ENCODE measurements at regions not wholly inside any gene's neighbourhood (a gene's known extent, or its start where the extent isn't known, plus 50 kb on each side); places are given as distances from the start of the nearest gene placed in this dataset.

DNA sequence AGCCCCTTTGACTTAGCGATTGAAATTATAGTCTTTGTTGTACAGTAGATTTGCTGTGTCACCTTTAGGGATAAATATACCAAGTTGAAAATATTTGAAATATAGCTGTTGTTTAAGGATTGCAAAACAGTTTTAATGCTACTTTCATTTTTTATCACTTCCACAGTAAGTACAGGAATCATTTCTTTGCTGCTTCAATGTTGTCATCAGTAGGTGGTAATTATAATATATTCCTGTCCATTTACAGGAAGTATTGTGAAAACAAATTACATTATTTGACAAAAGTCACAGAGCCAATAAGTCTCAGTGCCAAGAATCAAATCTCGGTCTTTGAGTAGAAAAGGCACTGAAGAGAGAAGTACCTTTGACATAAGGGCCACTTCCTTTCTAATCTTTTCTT lies 342.6 kb upstream of the RGS6 start:
- H3K4me1 ChIP-seq (ENCODE audit: insufficient read depth, low read length) = peaks cover 17% of the 10 kb centered on the region
- H3K4me3 ChIP-seq (ENCODE audit: low read depth in 1 of 2, low read length in 2 of 2) = no peak overlapping the region
- no peaks in the 10 kb centered on the region for H3K36me3 ChIP-seq (ENCODE audit: insufficient read depth, low read length)
- no peaks in the 10 kb centered on the region for H3K27me3 ChIP-seq (ENCODE audit: control insufficient read depth in 1 of 2, insufficient read depth in 2 of 2, low read length in 2 of 2)
- no peak overlapping the region for H3K9ac ChIP-seq (ENCODE audit: low read length)
- no peaks in the 10 kb centered on the region for H3K9me3 ChIP-seq (ENCODE audit: low read length)
- no peak overlapping the region for H3K27ac ChIP-seq (ENCODE audit: low read depth, low read length)

DNA sequence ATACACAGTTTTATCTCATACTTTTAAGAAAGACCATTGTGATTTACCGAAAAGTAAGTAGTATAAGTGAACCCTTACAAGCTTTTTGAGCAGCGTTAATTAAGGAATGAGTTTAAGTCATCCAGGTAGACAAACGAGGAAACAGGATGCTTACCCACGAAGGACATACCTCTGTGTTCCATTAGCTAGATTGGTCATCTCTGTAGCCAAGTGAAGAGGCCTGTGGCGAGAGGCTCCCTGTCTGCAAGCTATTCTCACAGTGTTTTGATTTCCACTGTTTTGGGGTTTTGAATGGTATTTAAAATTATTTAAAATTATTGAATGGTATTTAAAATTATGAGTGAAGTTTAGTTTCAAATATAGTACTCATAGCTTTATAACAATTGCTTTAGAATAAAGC lies 342.1 kb upstream of the RGS6 start:
- Histone ChIP-seq H3K27me3 (ENCODE audit: control insufficient read depth in 1 of 2, insufficient read depth in 2 of 2, low read length in 2 of 2) (no peaks in the 10 kb centered on the region), H3K36me3 (ENCODE audit: insufficient read depth, low read length) (no peaks in the 10 kb centered on the region), H3K9ac (ENCODE audit: low read length) (no peak overlapping the region), H3K27ac (ENCODE audit: low read depth, low read length) (no peak overlapping the region), H3K4me3 (ENCODE audit: low read depth in 1 of 2, low read length in 2 of 2) (no peak overlapping the region), H3K4me1 (ENCODE audit: insufficient read depth, low read length) (peaks cover 17% of the 10 kb centered on the region), H3K9me3 (ENCODE audit: low read length) (no peaks in the 10 kb centered on the region)

DNA sequence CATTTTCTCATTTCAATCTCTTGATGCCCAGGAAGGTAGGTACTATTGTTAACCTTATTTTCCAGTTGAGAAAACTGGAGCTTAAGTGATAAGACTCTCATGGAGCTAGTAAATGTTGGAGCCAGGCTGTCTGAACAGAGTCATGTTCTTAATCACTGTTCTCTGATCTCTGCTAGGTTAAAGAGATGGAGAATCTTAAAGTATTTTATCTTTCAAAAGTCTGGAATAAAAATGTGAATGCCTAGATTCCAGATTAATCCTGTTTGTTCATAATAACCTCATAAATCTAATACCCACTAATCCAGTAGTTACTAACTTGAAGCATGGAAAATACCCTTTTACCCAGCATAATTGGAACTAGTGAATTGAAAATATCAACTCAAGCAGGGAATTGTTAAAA lies 341.0 kb upstream of the RGS6 start:
- Histone ChIP-seq H3K27ac (ENCODE audit: low read depth, low read length) (no peak overlapping the region), H3K27me3 (ENCODE audit: control insufficient read depth in 1 of 2, insufficient read depth in 2 of 2, low read length in 2 of 2) (no peaks in the 10 kb centered on the region), H3K4me1 (ENCODE audit: insufficient read depth, low read length) (peaks cover 17% of the 10 kb centered on the region), H3K9ac (ENCODE audit: low read length) (no peak overlapping the region), H3K36me3 (ENCODE audit: insufficient read depth, low read length) (no peaks in the 10 kb centered on the region), H3K4me3 (ENCODE audit: low read depth in 1 of 2, low read length in 2 of 2) (no peak overlapping the region), H3K9me3 (ENCODE audit: low read length) (no peaks in the 10 kb centered on the region)

DNA sequence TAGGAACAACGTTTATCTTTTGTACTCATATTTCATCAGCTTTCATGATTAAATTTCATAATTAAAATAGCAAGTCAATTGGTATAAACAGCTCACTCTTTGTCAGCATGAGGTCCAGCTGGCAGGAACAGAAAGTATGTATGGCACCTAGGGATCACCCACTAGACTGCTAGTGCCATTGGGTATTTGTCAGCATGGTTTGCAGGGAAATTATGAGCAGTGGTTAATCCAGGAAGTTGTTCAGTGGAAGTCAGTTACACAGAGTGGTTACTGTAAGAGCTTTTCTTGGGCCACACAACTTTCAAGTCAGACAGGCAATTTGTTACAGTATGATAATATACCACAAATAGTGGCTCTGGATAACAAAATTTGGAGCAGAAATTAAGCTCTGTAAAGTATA lies 340.3 kb upstream of the RGS6 start:
- no peaks in the 10 kb centered on the region for H3K27me3 ChIP-seq (ENCODE audit: control insufficient read depth in 1 of 2, insufficient read depth in 2 of 2, low read length in 2 of 2)
- no peaks in the 10 kb centered on the region for H3K36me3 ChIP-seq (ENCODE audit: insufficient read depth, low read length)
- H3K27ac ChIP-seq (ENCODE audit: low read depth, low read length) = no peak overlapping the region
- no peak overlapping the region for H3K4me3 ChIP-seq (ENCODE audit: low read depth in 1 of 2, low read length in 2 of 2)
- no peaks in the 10 kb centered on the region for H3K9me3 ChIP-seq (ENCODE audit: low read length)
- H3K4me1 ChIP-seq (ENCODE audit: insufficient read depth, low read length) = peaks cover 10% of the 10 kb centered on the region
- H3K9ac ChIP-seq (ENCODE audit: low read length) = no peak overlapping the region

DNA sequence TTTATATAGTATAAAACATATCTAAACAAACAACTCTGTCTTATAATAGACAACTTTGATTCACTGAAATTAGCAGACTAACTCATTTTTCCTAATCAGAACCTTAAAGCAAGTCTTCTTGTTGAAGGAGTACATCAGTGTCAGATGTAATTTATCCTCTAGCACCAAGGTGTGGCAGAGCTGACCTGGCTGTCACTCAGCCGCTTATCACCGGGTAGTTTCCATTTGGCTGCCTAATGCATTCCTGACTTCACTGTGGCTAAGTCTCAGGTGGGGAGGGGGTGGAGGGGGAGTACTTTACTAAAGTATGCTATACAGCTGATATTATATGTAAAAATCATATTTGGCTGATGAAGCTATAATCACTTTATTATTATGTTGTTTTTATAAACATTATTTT lies 339.9 kb upstream of the RGS6 start:
- Histone ChIP-seq H3K27ac (ENCODE audit: low read depth, low read length) (no peak overlapping the region), H3K4me1 (ENCODE audit: insufficient read depth, low read length) (peaks cover 9% of the 10 kb centered on the region), H3K36me3 (ENCODE audit: insufficient read depth, low read length) (no peaks in the 10 kb centered on the region), H3K9ac (ENCODE audit: low read length) (no peak overlapping the region), H3K9me3 (ENCODE audit: low read length) (no peaks in the 10 kb centered on the region), H3K27me3 (ENCODE audit: control insufficient read depth in 1 of 2, insufficient read depth in 2 of 2, low read length in 2 of 2) (no peaks in the 10 kb centered on the region), H3K4me3 (ENCODE audit: low read depth in 1 of 2, low read length in 2 of 2) (no peak overlapping the region)

DNA sequence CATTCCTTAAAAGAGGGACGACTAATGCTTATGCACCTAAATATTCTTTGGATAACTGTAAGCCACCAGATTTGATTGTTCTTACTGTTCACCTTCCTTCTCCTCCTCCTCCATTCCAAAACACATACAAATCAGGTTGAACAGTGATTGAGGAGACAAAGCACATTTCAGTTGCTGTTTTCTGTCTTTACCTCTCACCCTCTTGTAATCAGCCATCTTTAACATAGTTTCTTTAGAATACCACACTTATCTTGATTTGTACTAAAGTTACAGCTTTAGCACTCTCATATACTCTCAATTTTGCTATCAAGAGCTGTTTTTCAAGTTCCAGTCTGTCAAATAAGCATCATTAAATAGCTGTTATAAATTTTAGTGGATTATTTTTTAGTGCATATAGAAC lies 338.3 kb upstream of the RGS6 start:
- Histone ChIP-seq H3K36me3 (ENCODE audit: insufficient read depth, low read length) (no peaks in the 10 kb centered on the region), H3K27me3 (ENCODE audit: control insufficient read depth in 1 of 2, insufficient read depth in 2 of 2, low read length in 2 of 2) (no peaks in the 10 kb centered on the region), H3K27ac (ENCODE audit: low read depth, low read length) (no peak overlapping the region), H3K4me3 (ENCODE audit: low read depth in 1 of 2, low read length in 2 of 2) (no peak overlapping the region), H3K4me1 (ENCODE audit: insufficient read depth, low read length) (peaks cover 9% of the 10 kb centered on the region), H3K9me3 (ENCODE audit: low read length) (no peaks in the 10 kb centered on the region), H3K9ac (ENCODE audit: low read length) (no peak overlapping the region)

DNA sequence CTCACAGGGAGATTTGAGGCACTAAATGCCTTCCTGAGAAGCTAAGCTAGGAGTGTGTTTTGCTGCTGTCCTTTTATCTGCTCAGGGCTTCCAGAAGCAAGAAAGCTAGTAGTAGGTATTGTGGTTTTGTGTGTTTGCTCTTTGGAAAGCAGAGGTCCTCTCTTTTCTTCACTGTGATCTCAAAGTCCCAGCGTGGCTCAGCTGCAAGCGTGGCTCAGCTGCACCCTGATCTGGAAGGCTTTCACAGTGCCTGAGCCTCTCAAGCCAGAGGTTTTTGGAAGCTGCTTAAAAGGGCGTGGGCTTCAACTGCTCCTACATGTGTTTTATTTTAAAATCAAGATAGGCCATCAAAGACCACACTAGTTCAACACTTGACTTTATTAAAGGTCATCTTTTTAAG lies 337.4 kb upstream of the RGS6 start:
- no peak overlapping the region for H3K9ac ChIP-seq (ENCODE audit: low read length)

DNA sequence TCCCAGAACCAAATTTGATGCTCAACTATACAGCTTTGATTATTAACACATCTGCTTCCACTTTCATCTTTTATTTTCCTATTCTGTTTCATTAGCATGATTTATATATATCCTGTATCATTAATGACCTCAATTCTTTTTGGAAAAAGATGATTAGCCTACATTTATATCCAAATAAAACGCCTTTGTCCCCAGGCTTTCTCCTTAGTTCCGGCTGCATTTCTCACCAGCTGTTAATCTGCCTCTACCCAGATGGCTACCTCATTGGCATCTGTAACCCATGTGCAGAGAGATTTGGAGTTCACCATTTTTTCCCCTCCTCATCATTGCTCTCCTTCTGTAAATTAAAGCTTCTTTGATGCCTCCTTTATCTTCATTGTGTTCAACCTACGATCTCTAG lies 336.8 kb upstream of the RGS6 start:
- Histone ChIP-seq H3K27me3 (ENCODE audit: control insufficient read depth in 1 of 2, insufficient read depth in 2 of 2, low read length in 2 of 2) (no peaks in the 10 kb centered on the region), H3K27ac (ENCODE audit: low read depth, low read length) (no peak overlapping the region), H3K9ac (ENCODE audit: low read length) (no peak overlapping the region), H3K4me1 (ENCODE audit: insufficient read depth, low read length) (peaks cover 9% of the 10 kb centered on the region), H3K4me3 (ENCODE audit: low read depth in 1 of 2, low read length in 2 of 2) (no peak overlapping the region), H3K9me3 (ENCODE audit: low read length) (peaks cover 5% of the 10 kb centered on the region), H3K36me3 (ENCODE audit: insufficient read depth, low read length) (no peaks in the 10 kb centered on the region)

More for the DNA sequence above, 337.4 kb upstream of the RGS6 start:
- no peaks in the 10 kb centered on the region for H3K36me3 ChIP-seq (ENCODE audit: insufficient read depth, low read length)
- H3K27ac ChIP-seq (ENCODE audit: low read depth, low read length) = no peak overlapping the region
- H3K4me3 ChIP-seq (ENCODE audit: low read depth in 1 of 2, low read length in 2 of 2) = no peak overlapping the region
- H3K27me3 ChIP-seq (ENCODE audit: control insufficient read depth in 1 of 2, insufficient read depth in 2 of 2, low read length in 2 of 2) = no peaks in the 10 kb centered on the region
- H3K9me3 ChIP-seq (ENCODE audit: low read length) = no peaks in the 10 kb centered on the region
- peaks cover 9% of the 10 kb centered on the region for H3K4me1 ChIP-seq (ENCODE audit: insufficient read depth, low read length)

DNA sequence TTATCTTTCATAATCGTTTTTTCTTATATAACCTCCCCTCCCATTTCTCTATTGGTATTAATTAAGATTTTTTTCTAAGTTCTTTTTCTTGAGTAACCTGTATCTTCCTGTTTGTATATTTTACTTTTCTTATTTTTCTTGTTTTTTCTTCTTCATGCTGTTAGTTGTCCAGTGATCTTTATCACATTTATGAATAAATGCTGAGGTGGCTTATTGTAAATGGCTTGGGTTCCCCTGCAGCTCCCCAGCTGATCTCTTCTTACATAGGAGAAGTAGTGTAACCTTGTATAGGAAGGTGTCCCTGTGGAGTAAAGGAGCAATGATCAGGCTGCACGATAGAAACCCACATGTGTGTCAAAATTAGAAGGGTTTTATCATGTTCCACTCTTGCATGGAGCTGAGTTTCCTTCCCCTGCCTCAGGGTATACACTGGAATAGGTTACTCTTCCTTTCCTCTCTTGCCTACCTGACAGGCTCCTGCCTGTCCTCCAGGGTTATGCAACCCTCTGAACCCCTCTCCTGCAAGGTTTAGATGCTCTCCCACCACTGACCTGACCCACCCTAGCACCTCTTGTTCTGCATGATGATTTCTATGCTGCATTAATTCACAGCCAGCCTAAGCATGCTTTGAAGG lies 334.8 kb upstream of the RGS6 start:
- Histone ChIP-seq H3K27me3 (ENCODE audit: control insufficient read depth in 1 of 2, insufficient read depth in 2 of 2, low read length in 2 of 2) (no peaks in the 10 kb centered on the region), H3K27ac (ENCODE audit: low read depth, low read length) (no peak overlapping the region)

DNA sequence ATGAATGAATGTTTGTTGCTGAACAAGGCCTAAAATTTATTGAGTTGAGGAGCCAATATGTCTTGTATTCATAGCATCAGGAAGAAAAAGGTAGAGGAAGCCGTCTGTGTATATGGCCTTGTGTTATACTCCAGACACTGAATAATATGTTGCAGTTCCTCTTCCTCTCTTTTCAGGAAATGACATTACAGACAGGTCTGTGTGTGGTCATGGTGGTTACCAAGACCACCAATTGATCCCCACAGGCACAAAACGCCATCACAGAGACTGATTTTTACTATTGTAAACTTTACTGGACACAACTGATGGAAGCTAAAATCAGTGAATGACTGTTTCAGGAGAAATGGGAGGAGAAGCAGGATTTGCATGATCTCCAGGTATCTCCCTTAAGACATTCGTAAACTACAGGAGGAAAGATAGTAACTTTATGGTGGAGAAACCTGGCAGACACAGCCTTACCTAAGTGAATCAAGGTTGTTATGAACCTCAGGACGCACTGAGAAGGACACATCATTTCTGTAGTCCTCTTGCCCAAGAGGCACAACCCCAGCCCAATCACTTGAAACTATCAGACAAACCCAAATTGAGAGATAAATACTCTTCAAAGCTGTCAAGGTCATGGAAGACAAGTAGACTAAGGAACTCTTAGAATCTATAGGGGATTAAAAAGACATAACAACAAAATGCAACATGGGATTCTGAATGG lies 334.1 kb upstream of the RGS6 start:
- H3K4me1 ChIP-seq (ENCODE audit: insufficient read depth, low read length) = peaks cover 9% of the 10 kb centered on the region
- no peak overlapping the region for H3K4me3 ChIP-seq (ENCODE audit: low read depth in 1 of 2, low read length in 2 of 2)
- no peak overlapping the region for H3K27ac ChIP-seq (ENCODE audit: low read depth, low read length)
- no peak overlapping the region for H3K9ac ChIP-seq (ENCODE audit: low read length)
- no peaks in the 10 kb centered on the region for H3K36me3 ChIP-seq (ENCODE audit: insufficient read depth, low read length)
- peaks cover 7% of the 10 kb centered on the region for H3K9me3 ChIP-seq (ENCODE audit: low read length)
- no peaks in the 10 kb centered on the region for H3K27me3 ChIP-seq (ENCODE audit: control insufficient read depth in 1 of 2, insufficient read depth in 2 of 2, low read length in 2 of 2)

More for the DNA sequence above, 334.8 kb upstream of the RGS6 start:
- Histone ChIP-seq H3K4me1 (ENCODE audit: insufficient read depth, low read length) (peaks cover 9% of the 10 kb centered on the region), H3K9me3 (ENCODE audit: low read length) (peaks cover 7% of the 10 kb centered on the region), H3K36me3 (ENCODE audit: insufficient read depth, low read length) (no peaks in the 10 kb centered on the region), H3K4me3 (ENCODE audit: low read depth in 1 of 2, low read length in 2 of 2) (no peak overlapping the region), H3K9ac (ENCODE audit: low read length) (no peak overlapping the region)

DNA sequence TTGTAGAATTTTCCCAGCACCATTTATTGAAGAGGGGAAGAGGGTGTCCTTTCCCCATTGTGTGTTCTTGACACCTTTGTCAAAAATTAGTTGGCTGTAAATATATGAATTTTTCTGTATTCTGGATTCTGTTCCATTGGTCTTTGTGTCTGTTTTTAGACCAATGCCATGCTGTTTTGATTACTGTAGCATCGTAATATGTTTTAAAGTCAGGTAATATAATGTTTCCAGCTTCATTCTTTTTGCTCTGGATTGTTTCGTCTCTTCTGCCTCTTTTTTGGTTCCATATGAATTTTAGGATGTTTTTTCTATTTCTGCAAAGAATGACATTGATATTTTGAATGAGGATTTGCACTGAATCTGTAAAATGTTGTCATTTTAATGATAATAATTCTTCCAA lies 331.9 kb upstream of the RGS6 start:
- peaks cover 6% of the 10 kb centered on the region for H3K4me1 ChIP-seq (ENCODE audit: insufficient read depth, low read length)
- no peak overlapping the region for H3K4me3 ChIP-seq (ENCODE audit: low read depth in 1 of 2, low read length in 2 of 2)
- H3K9me3 ChIP-seq (ENCODE audit: low read length) = peaks cover 7% of the 10 kb centered on the region
- H3K9ac ChIP-seq (ENCODE audit: low read length) = no peak overlapping the region
- H3K27ac ChIP-seq (ENCODE audit: low read depth, low read length) = no peak overlapping the region
- H3K27me3 ChIP-seq (ENCODE audit: control insufficient read depth in 1 of 2, insufficient read depth in 2 of 2, low read length in 2 of 2) = no peaks in the 10 kb centered on the region
- H3K36me3 ChIP-seq (ENCODE audit: insufficient read depth, low read length) = no peaks in the 10 kb centered on the region

DNA sequence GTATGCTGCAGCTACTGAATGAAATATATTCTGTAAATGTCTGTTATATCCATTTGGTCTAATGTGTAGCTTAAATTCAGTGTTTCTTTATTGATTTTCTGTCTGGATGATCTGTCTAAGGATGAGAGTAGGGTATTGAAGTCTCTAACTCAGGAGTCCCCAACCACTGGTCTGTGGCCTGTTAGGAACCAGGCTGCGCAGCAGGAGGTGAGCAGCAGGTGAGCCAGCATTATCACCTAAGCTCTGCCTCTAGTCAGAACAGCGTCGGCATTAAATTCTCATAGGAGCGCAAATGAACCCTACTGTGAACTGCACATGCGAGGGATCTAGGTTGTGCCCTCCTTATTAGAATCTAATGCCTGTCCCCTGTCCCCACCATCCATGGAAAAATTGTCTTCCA lies 329.7 kb upstream of the RGS6 start:
- Histone ChIP-seq H3K4me1 (ENCODE audit: insufficient read depth, low read length) (no peaks in the 10 kb centered on the region), H3K9me3 (ENCODE audit: low read length) (peaks cover 7% of the 10 kb centered on the region), H3K36me3 (ENCODE audit: insufficient read depth, low read length) (no peaks in the 10 kb centered on the region)

More for the DNA sequence above, 329.7 kb upstream of the RGS6 start:
- no peak overlapping the region for H3K9ac ChIP-seq (ENCODE audit: low read length)
- no peaks in the 10 kb centered on the region for H3K27me3 ChIP-seq (ENCODE audit: control insufficient read depth in 1 of 2, insufficient read depth in 2 of 2, low read length in 2 of 2)
- no peak overlapping the region for H3K27ac ChIP-seq (ENCODE audit: low read depth, low read length)
- no peak overlapping the region for H3K4me3 ChIP-seq (ENCODE audit: low read depth in 1 of 2, low read length in 2 of 2)

Data from muscle layer of colon (tissue), 2 donors.